VCaP (cell line): ENCODE measurements at regions not wholly inside any gene's neighbourhood (a gene's known extent, or its start where the extent isn't known, plus 50 kb on each side); places are given as distances from the start of the nearest gene placed in this dataset.

Experiments used
- H3K27ac ChIP-seq: fragments of 450-650 bp; 2 replicates; pipeline ENCODE4 v1.5.1; 2017
- CTCF ChIP-seq: fragments of 450-650 bp; conservative IDR thresholded peaks from 2 replicates; pipeline ENCODE4 v1.5.1; 2017; ENCODE audit warnings: mild to moderate bottlenecking, moderate library complexity

GRCh38 chr20:48017509-48017908 is 232.2 kb upstream of the SULF2 start:
- H3K27ac ChIP-seq = no peak overlapping the region

GRCh38 chr20:48015943-48016723 is 230.9 kb upstream of the SULF2 start:
- no peak overlapping the region for H3K27ac ChIP-seq
- no peak for TF ChIP-seq CTCF

More at GRCh38 chr20:48017509-48017908, 232.2 kb upstream of the SULF2 start:
- TF ChIP-seq CTCF = no peak

GRCh38 chr20:48015141-48015910 is 230.0 kb upstream of the SULF2 start:
- TF ChIP-seq CTCF = no peak
- no peak overlapping the region for H3K27ac ChIP-seq

GRCh38 chr20:48012401-48012974 is 227.2 kb upstream of the SULF2 start:
- H3K27ac ChIP-seq = no peak overlapping the region
- no peak for TF ChIP-seq CTCF

- no peak for TF ChIP-seq CTCF
Observed at GRCh38 chr20:48011025-48011424, 225.7 kb upstream of the SULF2 start.

GRCh38 chr20:48010623-48011022 is 225.3 kb upstream of the SULF2 start:
- H3K27ac ChIP-seq = no peak overlapping the region
- no peak for TF ChIP-seq CTCF

More at GRCh38 chr20:48011025-48011424, 225.7 kb upstream of the SULF2 start:
- H3K27ac ChIP-seq = no peak overlapping the region

- TF ChIP-seq CTCF = no peak
Observed at GRCh38 chr20:48008850-48009515, 223.7 kb upstream of the SULF2 start.

More at GRCh38 chr20:48008850-48009515, 223.7 kb upstream of the SULF2 start:
- H3K27ac ChIP-seq = no peak overlapping the region
